Transverse colon (tissue), 4 donors: ENCODE measurements at regions not wholly inside any gene's neighbourhood (a gene's known extent, or its start where the extent isn't known, plus 50 kb on each side); places are given as distances from the start of the nearest gene placed in this dataset.

Experiments
- POLR2A ChIP-seq: fragments of 450-650 bp; IDR thresholded peaks from one replicate; pipeline ENCODE4 v1.6.1; 2016; ENCODE audit warnings: antibody characterized with exemption, mild to moderate bottlenecking, moderate library complexity
- POLR2AphosphoS5 ChIP-seq, 3 donors: sonication (generic); formaldehyde crosslinking; IDR thresholded peaks; one replicate each; pipeline ENCODE4 v1.6.1; 2016; ENCODE audit warnings: antibody characterized with exemption in 3 of 3
- TF ChIP-seq, protein P1 (sequence below), 5 experiments: fragments of 200-600 bp in 3 of 5; fragments of 450-650 bp in 2 of 5; sonication (generic) in 3 of 5; IDR thresholded peaks; 1 replicate in 2 of 5; 2 replicates in 3 of 5; pipeline ENCODE4 v1.5.1; 2016 to 2017; ENCODE audit warnings: antibody characterized with exemption in 5 of 5, inconsistent platforms in 3 of 5, mild to moderate bottlenecking in 2 of 5, moderate library complexity in 1 of 5

DNA sequence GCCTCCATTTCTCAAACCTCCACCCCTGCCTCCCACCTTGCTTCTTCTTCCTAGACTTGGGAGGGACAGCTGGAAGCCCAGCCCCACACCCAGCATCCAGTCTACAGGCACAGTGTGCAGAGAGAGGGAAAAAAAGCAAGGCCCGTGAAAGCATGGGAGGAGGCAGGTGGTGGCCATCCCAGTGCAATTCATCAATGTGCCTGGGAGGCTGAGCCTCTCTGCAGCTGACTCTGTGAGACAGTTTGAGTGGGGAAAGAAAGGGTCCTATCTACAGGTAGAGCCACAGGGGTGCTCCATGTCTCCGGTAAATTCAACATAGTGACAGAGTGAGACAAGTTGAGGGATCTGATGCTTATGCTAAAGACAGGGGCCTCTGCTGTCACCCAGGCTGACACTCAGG, 340.6 kb downstream of the DYSF start:
- TF ChIP-seq, protein P1, sequence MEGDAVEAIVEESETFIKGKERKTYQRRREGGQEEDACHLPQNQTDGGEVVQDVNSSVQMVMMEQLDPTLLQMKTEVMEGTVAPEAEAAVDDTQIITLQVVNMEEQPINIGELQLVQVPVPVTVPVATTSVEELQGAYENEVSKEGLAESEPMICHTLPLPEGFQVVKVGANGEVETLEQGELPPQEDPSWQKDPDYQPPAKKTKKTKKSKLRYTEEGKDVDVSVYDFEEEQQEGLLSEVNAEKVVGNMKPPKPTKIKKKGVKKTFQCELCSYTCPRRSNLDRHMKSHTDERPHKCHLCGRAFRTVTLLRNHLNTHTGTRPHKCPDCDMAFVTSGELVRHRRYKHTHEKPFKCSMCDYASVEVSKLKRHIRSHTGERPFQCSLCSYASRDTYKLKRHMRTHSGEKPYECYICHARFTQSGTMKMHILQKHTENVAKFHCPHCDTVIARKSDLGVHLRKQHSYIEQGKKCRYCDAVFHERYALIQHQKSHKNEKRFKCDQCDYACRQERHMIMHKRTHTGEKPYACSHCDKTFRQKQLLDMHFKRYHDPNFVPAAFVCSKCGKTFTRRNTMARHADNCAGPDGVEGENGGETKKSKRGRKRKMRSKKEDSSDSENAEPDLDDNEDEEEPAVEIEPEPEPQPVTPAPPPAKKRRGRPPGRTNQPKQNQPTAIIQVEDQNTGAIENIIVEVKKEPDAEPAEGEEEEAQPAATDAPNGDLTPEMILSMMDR (IDR thresholded peaks at IDR 0.05), result no peak
- no peak for TF ChIP-seq POLR2AphosphoS5 (IDR thresholded peaks at IDR 0.05)
- TF ChIP-seq POLR2A, result no peak
